Left cardiac atrium (tissue), 4 donors: ENCODE measurements at regions not wholly inside any gene's neighbourhood (a gene's known extent, or its start where the extent isn't known, plus 50 kb on each side); places are given as distances from the start of the nearest gene placed in this dataset.

Experiments
- ATAC-seq, 2 donors: fragments of 200-7000 bp; cut with Tn5 transposase; one replicate each; pipeline ENCODE4 v1.9.1; 2020; ENCODE audit warnings: mild to moderate bottlenecking in 2 of 2, moderate library complexity in 2 of 2
- DNase-seq: peaks from one replicate; pipeline ENCODE4 v3.0.0-alpha.2; 2020
- intact Hi-C, 2 donors: fragments of 100-400 bp; cut with DNase I; formaldehyde crosslinking; loops; one replicate each; pipeline versions ENCODE4 v1.14.1 to v1.15.1; 2022 to 2023
- donor health status: DM: no; HTN: yes; CAD: no.
- donor health status: DM: no; HTN: yes; CAD: no; lungs with severe emphysema.
- donor health status: DM: yes; HTN: yes; CAD: no.
- donor health status: Dilated cardiomyopathy.

DNA sequence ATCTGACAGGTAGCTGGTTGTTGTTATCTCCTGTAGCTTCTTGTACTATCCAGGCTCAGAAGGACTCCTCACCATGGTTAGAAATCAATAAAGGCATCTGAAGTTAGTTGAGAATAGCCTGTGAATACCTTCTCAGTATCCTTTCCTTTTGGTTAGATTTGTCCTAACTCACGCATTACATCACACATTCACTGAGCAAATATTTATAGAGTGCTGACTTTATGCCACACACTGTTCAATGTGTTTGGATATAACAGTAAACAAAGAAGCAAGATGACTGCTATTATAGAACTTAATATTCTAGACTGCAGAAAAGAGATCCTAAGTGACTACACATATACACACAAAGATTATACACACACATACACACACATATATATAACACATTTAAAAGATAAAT, 889.9 kb upstream of the CHAC2 start:
- ATAC-seq (no peak), DNase-seq (no peak)

DNA sequence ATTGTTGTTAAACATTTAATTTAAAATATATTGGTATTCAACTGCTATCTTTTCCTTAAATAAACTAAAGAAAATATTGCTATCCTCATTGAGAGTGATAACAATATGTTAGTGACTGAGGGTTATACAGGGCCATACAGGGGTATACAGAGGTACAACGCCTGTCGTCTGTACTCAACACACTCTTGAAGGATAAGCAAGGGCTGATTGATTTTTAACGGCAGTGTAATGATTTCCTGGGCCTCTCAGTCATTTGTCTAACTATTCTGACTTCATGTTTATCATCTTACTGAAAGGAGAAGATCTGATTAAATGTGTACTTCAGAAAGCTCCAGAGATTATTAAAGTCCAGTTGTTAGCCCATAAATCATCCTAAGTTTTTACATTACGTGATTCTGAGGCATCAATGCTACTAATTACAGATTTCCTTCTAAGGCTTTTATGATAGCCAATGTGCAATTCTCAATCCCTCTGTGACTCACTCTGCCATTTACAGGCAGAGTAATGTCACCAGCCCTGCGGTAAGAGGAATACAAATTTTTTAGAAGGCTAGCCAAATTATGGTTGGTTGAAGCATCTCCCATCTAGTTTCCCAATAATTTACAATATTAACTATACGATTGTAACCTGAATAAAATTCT, 893.0 kb upstream of the CHAC2 start:
- no peak for ATAC-seq
- intact Hi-C loops: no loop called here
- no peak for DNase-seq

More for the DNA sequence above, 889.9 kb upstream of the CHAC2 start:
- intact Hi-C loops: no loop called here

DNA sequence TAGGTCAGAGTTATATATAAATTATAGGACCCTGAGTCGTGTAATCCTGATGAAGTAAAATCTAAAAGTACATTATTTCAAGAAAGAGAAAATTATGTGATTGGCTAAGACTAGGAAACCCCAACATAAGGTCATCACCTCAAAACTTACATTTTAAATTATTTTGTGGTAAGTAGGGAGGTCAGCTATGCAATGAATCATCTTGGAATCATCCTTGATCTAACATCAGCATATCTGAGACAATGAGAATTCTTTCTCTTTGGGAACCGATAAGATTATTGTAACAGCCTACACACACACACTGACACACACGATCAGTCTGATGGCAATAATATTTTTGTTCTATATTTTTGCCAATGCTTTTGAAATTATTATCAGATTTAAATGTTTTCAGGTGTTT, 904.8 kb upstream of the CHAC2 start:
- no peak for ATAC-seq
- intact Hi-C loops: no loop called here

DNA sequence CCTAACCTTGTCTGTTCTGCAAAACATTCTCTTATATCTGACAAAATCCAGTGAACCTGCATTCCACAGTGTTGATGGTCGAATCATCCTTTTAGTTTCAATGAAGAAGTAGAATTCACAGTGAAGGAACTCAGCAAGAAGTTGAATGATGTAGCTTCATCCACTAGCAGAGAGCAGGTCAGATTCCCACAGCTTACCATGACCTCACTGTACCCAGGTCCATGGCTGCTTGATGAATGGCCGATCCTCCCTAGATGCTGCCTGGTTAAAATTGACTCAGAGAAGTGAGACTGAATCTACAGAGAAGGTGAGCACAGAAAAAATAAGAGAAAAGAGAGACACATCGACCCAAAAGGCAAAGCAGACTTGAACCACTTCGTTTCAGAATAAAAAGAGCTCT, 906.0 kb upstream of the CHAC2 start:
- no peak for DNase-seq
- intact Hi-C loops: no loop called here
- ATAC-seq: no peak

More for the DNA sequence above, 904.8 kb upstream of the CHAC2 start:
- no peak for DNase-seq

DNA sequence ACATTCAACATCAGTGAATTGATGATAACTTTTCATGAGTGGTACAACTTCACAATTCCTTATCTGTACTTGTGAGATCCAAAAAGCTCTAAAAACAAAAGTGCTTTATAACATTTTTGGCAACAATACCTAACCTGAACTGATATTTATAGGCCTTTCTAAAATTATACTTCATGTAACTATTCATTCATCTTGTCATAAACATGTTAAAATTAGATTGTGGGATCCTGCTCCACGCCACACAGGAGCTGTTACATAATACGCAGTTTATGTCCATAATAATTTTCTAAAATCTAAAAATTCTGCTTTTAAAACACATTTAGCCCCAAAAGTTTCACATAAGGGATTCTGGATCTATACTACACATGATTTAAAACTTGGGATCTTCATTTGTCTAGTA, 908.5 kb upstream of the CHAC2 start:
- intact Hi-C loops: no loop called here
- no peak for DNase-seq
- no peak for ATAC-seq

DNA sequence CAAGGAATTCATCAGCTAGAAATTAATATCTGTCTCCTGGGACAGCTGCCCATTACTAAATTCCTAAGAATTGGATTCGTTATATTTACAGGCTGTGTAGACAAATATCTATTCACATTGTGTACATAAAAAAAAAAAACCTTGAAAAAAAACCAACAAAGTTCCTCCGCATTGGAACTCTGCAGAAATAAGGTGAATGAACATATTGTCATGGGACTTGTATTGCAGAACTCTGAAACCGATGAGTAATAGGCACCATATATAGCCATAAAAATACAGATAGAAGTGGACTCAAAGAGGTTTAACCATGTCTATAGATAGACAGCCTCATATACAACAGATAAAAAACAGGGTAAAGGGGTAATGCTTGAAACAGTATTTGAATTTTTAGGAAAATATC, 909.9 kb upstream of the CHAC2 start:
- intact Hi-C loops: no loop called here
- ATAC-seq (no peak), DNase-seq (no peak)

DNA sequence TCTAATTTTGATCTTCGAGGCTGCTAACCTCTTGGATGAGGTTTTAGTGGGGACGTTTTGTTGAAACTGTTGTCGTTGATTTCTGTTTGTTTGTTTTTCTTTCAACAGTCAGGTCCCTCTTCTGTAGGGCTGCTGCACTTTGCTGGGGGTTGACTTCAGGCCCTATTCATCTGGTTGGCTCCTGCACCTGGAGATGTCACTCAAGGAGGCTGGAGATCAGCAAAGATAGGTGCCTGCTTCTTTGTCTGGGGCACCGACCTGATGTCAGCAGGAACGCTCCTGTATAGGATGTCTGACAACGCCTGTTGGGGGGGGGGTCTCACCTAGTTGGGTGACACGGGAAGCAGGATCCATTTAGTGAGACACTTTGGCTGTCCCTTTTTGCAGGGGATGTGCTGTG, 915.6 kb upstream of the CHAC2 start:
- intact Hi-C loops: no loop called here
- no peak for ATAC-seq
- no peak for DNase-seq

DNA sequence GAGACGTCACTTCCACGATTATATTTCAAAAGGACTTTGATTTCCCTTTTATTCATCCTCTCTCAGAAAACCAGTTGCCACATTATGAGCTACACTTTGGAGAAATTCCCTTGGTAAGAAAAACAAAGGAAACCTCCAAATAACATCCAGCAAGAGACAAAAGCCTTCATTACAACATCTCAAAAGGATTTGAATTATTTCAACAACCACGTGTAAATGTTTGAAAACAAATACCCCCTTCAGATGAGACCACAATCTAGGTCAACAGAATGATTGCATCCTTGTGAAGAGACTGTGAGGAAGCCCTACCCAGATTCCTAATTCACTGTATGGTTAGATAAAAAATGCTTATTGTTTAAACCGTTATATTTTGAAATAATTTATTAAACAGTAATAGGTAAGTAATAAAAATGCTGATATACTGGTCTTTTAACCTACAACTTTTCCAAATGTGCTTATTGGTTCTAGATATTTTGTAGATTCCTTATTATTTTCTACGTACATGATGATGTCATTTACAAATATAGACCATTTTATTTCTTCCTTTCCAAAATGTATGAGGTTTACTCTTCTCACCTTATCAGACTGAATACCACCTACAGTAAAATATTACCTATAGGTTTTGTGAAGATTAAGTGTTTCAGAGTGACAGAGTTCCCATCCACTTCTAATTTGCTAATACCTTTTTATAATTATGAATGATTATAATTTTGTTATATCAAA, 922.7 kb upstream of the CHAC2 start:
- intact Hi-C loops: no loop called here
- ATAC-seq: no peak
- no peak for DNase-seq

DNA sequence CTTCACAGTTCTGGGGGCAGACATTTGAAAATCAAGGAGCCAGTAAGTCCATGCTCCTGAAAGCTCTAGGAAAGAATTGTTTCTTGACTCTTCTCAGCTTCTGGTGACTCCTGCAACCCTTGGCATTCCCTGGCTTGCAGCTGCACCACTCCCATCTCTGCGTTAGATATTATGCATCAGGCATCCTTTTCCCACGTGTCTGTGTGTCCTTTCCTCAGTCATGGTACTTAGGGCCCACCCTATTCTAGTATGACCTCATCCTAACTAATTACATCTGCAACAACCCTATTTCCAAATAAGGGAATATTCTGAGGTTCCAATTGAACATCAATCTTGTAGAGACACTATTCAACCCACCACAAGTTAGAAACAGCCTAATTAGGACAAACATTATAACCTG, 931.7 kb upstream of the CHAC2 start:
- intact Hi-C loops: no loop called here
- ATAC-seq: no peak
- DNase-seq: no peak

DNA sequence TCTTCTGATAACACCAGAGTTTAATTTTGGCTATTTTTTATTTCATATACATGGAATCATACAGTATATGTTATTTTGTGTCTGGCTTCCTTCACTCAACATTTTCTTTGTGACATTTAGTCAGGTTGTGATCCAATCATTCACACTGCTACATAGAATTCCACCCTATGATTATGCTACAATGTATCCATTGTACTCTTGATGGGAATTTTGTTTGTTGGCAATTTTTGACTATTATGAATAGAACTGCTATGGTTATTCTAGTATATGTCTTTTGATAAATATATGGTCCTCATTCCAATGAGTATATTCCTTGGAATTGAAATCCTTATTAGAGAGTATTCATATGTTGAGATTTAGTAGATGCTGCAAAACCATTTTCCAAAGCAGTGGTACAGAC, 936.4 kb upstream of the CHAC2 start:
- intact Hi-C loops: no loop called here
- DNase-seq (no peak), ATAC-seq (no peak)

DNA sequence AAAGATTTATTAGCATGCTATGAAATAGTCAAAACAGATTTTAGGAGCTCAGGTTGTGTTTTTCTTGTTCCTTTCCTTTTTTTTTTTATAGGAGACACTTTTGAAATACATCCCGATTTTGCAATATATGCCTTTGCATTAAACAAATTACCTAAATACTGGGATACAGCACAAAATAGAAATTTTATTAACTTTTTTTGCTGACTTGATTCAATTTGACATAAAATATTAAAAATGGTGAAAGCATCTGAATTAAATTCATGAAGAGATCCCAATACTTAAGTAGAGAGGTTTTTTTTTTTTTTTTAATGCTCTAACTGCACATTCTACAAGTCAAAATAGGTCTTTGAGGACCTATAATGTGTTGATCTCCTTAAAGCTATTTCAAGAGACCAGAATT, 939.5 kb upstream of the CHAC2 start:
- DNase-seq (no peak), ATAC-seq (no peak)
- intact Hi-C loops: no loop called here

DNA sequence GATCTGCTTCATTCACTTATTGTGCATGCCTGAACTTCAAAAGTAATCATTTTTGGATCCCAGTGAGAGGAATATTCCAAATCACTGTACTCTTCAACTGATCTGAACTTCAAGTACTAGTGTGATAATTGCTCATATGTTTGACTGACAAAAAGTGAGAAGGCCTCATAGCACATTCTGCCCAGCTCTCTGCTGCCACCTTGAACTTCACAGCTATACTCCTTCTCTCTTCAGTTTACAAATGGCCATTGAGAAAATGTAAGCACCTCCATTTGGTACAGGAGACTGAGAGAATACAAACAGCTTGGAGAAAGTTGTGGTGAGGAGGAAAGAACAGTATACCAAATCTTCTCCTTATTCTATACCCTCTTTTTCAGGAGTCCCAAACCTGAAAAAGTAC, 946.0 kb upstream of the CHAC2 start:
- intact Hi-C loops: no loop called here
- no peak for ATAC-seq
- DNase-seq: no peak

DNA sequence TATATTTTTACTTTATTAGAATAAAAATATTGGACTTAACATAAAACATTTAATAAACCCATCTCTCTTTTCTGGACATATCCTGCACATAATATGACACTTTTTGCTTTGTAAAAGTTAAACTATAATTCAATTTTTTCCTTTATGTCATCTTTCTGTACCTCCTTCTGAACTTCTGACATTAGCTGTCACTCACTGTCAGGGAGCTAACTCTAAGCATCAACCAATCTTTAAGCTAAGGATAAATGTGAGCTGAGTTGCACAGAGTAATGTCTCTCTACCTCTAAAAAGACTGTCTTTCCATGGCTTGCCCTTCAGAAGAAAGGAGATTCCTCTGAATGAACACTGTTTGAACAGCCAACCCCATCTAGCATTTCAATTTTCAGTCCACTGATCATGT, 948.6 kb upstream of the CHAC2 start:
- intact Hi-C loops: loop anchor here in 1 of 2 donors (10.0 kb wide), 1 partner anchor 896 kb away; no protein-coding TSS in a partner anchor
- ATAC-seq: no peak
- DNase-seq: no peak

DNA sequence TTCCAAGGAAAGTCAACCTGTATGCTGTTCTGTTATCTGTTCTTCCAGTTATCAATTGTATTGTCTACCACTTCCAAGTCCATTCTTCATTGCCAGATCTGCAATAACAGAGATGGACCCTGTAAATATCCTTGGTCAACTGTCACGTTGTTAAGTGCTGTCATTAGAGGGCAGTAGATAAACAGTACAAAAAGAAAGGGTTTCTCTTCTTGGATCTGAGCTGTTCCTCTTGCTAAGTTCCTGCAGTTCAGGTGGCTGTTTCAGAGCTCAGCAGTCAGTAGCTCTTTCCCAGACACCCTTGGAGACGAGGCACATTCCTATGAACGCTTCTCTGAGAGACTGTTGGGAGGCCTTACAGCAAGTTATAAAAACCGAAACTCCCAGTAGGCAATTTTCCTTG, 957.1 kb upstream of the CHAC2 start:
- intact Hi-C loops: loop anchor here in 1 of 2 donors (10.0 kb wide), 1 partner anchor 904 kb away; no protein-coding TSS in a partner anchor
- ATAC-seq (peak; percentile 56 to 73), DNase-seq (no peak)

DNA sequence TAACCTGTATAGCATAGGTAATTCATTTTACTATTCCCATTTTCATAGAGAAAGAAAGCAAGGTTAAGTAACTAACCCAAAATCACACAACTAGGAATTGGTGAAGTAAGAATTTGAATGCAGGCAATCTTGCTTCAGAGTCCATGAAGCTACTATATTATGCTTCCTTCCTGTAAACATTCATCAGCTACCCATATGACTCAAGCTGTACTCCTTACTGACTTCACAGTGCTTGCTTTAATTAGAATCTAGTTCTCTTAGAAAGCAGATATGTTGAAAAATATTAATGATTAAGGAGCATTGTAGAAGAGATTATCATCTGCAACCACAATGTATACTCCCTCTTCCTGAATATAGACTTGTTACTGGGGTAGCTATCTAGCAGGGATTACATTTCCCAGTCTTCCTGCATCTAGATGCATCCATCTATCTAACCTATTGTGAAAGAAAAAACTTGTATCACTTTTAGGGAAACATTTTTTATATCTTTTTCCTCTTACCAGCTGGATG, 961.6 kb upstream of the CHAC2 start:
- intact Hi-C loops: no loop called here
- DNase-seq (no peak), ATAC-seq (no peak)

DNA sequence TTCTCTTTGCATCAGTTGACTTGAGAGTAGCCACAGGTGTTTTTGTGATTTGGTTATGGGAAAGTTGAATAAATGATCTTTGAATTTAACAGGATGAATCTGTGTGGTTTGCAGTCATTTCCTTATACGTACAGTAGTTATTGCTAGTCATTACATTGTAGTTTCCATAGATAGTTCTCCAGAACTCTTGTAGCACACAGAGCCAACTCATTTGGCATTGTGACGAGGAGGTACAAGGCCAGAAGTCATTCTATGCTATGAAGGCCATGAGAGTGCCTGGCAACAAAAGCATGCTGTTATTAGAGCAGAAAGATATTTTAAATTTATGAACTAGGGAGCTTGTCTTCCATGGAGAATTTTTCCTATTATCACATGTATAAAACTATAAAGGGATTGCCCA, 973.0 kb upstream of the CHAC2 start:
- ATAC-seq: no peak
- no peak for DNase-seq
- intact Hi-C loops: no loop called here

DNA sequence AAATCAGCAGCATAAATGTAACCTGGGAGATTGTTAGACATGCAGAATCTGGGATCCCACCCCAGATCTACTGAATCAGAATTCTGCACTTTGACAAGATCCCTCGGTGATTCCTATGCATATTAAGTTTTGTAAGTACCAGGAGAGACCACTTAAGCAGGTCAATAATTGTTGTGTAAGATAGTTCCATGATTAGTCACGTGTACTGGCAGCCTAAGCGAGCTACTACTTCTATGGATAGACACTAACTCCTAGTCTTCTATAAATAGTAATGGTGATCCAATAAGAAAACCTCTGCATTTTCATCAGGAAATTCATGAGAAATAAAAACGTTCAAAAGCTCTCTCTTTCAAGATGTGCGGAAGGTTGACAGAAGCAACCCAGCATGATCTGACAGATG, 988.2 kb upstream of the CHAC2 start:
- intact Hi-C loops: no loop called here
- DNase-seq: no peak
- no peak for ATAC-seq

DNA sequence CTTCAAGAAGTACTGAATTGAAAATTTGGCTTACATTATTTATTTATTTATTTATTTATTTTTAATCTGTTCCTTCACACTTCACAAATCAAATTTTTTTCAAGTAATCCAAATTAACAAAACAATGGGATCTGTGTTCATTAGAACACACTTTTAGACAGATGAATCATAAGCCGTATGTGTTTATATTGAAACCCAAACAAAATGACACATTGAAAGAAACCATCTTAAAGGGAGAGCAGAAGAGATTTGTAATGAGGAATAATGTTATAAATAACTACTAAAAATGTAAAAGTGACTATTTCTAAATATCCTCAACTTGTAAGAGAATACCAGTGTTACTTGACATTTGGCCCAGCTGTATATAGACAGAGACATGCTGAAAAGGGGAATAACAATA, 991.0 kb upstream of the CHAC2 start:
- ATAC-seq (no peak), DNase-seq (no peak)
- intact Hi-C loops: no loop called here

DNA sequence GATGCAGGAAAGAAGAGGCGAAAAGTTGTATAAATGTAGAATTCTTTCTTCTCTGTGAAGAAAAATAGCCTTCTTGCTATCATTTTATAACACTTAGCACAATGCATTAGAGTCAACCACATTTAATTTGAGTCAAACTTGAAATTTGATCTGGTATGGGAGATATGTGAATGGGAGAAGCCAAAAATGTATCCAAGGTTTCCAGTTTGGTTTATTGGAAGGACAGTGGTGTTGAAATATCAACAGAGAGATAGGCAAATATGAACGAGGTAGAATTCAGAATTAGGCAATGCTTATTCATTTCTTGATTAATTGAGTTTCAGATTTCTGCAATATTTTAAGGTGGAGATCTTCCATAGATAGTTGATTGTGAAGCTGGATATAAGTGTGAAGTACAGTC, 991.9 kb upstream of the CHAC2 start:
- DNase-seq (no peak), ATAC-seq (no peak)
- intact Hi-C loops: no loop called here

DNA sequence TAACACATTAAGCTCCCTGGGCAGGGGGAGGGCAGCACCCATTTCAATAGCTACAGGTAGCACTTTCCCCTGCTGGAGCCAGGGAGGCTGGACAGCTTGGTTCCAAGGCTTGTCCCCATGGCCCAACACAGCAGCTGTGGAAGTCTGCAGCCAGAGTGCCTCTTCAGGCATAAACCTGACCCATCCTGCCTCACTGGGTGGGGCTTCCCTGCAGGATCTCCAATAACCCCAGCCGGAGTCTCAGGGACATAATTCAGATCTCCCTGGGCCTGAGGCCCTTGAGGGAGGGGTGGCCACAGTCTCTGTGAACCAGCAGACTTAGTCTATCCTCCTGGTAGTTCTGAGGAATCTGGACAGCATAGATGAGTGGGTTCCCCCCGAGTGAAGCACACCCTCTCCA, 1001.9 kb upstream of the CHAC2 start:
- intact Hi-C loops: no loop called here
- DNase-seq: no peak
- no peak for ATAC-seq

DNA sequence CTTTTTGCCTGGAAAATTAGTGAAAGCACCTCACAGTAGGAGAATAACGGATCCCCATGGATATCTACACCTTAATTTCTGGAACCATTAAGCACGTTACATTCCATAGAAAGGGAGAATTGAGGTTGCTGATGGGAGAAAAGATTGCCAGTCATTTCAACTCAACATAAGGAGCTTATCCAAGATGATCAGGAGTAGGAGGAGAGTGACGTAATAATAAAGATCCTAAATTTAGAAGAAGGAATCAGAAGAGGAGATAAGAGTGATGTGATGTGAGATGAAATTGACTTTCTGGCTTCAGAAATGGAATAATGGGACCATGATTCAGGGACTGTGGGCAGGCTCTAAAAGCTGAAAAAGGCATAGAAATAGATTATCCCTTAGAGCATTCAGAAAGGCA, 1017.8 kb upstream of the CHAC2 start:
- DNase-seq (no peak), ATAC-seq (no peak)
- intact Hi-C loops: no loop called here
